Stimulated activated CD8-positive, alpha-beta memory T cell treated with anti-CD3 and anti-CD28 coated beads, Interleukin-15, amount 100 ng/mL, for 48 hours (primary cell): ENCODE measurements at regions not wholly inside any gene's neighbourhood (a gene's known extent, or its start where the extent isn't known, plus 50 kb on each side); places are given as distances from the start of the nearest gene placed in this dataset.
"Not testable (repeated sequence)": the region's sequence is repeated elsewhere in the genome, so short reads cannot be mapped to it uniquely, and the experiment has no call there.

Experiments
- DNase-seq, 2 donors: peaks; one replicate each; pipeline ENCODE4 v3.0.0-alpha.2; 2020; ENCODE audit warnings: low read depth in 2 of 2

DNA sequence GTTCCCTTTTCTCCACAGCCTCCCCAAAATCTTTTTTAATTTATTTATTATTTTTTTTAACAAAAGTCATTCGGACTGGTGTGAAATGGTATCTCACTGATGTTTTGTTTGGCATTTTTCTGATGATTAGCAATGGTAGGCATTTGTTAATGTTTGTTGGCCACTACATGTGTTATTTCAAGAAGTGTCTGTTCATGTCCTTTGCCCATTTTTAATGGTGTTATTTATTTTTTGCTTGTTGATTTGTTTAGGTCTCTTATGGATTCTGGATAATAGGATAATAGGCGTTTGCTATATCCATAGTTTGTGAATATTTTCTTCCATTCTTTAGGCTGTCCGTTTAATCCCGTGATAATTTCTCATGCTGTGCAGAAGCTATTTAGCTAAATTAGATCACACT, 596.5 kb upstream of the DEFB115 start:
- DNase-seq, result not testable (repeated sequence)

GRCh38 chr20:30668418-30668817, 589.0 kb upstream of the DEFB115 start:
- not testable (repeated sequence) for DNase-seq

- DNase-seq, result not testable (repeated sequence)
Measured at GRCh38 chr20:30669330-30670029, 588.0 kb upstream of the DEFB115 start.

GRCh38 chr20:30671120-30671519, 586.3 kb upstream of the DEFB115 start:
- not testable (repeated sequence) for DNase-seq

GRCh38 chr20:30675988-30676564, 581.4 kb upstream of the DEFB115 start:
- DNase-seq, result not testable (repeated sequence)

GRCh38 chr20:30682236-30682635, 575.2 kb upstream of the DEFB115 start:
- DNase-seq, result not testable (repeated sequence)

- not testable (repeated sequence) for DNase-seq
Measured at GRCh38 chr20:30712861-30713260, 544.6 kb upstream of the DEFB115 start.

- not testable (repeated sequence) for DNase-seq
Measured at GRCh38 chr20:30719415-30720199, 537.9 kb upstream of the DEFB115 start.

DNA sequence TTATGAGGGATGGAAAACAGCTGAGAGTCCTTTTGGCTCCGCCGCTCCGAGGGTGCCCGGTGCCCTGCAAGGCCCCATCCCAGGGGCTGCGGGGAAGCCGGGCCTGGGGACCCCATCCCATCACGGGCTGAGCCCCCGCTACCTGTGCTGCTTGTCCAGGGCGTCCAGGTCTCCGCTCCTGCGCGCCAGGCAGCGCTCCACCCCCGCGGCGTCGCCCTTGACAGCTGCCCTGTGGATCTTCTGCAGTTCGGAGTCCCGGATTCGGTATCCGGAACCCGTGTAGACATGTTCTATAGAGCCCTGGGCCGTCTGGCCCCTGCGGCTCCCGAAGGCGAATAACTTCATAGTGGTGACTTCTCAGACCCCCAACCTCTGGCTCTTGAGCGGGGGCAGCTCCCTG, 534.0 kb upstream of the DEFB115 start:
- not testable (repeated sequence) for DNase-seq

- DNase-seq, result not testable (repeated sequence)
Measured at GRCh38 chr20:30723934-30724687, 533.4 kb upstream of the DEFB115 start.

DNA sequence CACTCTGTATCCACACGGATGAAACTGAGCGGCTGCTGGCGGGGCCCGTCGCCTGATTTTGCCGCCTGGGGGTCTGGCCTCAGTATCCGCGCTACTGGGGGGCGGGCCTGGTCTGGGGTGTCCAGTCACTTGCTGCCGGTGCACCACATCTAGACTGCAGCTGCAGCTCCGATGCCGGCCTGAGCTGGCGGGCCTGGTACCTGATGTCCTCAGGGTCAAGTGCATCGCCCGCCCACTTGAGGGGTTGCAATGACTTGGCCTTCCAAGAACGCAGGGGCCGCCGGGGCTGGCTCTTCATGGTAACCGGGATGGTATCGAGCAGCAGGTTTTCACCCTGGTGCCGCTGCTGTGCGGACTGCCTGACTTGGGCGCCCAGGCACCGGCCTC, 532.8 kb upstream of the DEFB115 start:
- DNase-seq, result not testable (repeated sequence)

GRCh38 chr20:30725188-30725587, 532.3 kb upstream of the DEFB115 start:
- not testable (repeated sequence) for DNase-seq

DNA sequence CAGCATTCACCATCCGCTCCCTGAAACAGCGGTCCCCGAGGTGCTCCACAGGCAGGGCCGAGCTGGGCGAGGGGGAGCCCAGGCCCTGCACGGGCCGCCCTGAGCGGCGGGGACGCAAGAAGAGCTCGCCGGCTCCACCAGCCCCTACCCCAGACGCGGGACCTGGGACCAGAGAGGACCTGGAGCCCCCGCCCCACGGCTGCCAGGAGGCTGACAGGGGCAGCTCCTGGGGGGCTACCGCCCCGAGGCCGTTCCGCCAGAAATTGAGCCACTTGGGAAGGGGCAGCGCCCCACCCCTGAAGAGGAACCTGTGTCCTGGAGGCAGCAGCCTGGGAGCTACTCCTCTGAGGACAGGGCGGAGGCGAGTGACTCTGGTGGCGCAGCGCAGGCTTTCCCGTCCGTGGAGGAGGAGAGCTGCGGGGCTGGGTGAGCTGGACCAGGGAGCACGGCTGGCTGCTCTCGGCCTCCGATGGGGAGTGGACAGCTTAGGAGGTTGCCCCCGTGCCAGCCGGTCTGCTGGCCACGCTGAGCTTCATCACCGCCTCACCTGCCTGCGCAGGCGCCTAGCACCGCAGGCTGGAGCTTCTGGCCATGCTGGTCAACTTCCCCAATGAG, 529.1 kb upstream of the DEFB115 start:
- not testable (repeated sequence) for DNase-seq
